Thymus (tissue), 11 donors: ENCODE measurements at regions not wholly inside any gene's neighbourhood (a gene's known extent, or its start where the extent isn't known, plus 50 kb on each side); places are given as distances from the start of the nearest gene placed in this dataset.
A peak's percentile ranks its signal among the peaks of the same experiment; 100 is the strongest.

Experiments
- DNase-seq, 9 donors: peaks; one replicate each; pipeline ENCODE4 v3.0.0-alpha.2; 2013; ENCODE audit warnings: low spot score in 9 of 9, low read depth in 6 of 9, missing footprints in 1 of 9
- H3K27ac ChIP-seq, 2 donors: one replicate each; pipeline ENCODE4 v1.5.1; 2013; ENCODE audit warnings: control low read depth in 1 of 2, low read depth in 1 of 2, low read length in 1 of 2, mild to moderate bottlenecking in 1 of 2, moderate library complexity in 1 of 2
- H3K27me3 ChIP-seq, 2 donors: one replicate each; pipeline ENCODE4 v1.5.1; 2013; ENCODE audit warnings: low read length in 1 of 2; ENCODE audit not compliant: control insufficient read depth in 2 of 2, insufficient read depth in 1 of 2
- H3K36me3 ChIP-seq, 2 donors: one replicate each; pipeline ENCODE4 v1.5.1; 2013; ENCODE audit warnings: low read length in 1 of 2, mild to moderate bottlenecking in 1 of 2, moderate library complexity in 1 of 2; ENCODE audit not compliant: control insufficient read depth in 2 of 2, insufficient read depth in 2 of 2
- H3K4me1 ChIP-seq, 2 donors: one replicate each; pipeline ENCODE4 v1.5.1; 2013; ENCODE audit warnings: low read length in 2 of 2; ENCODE audit not compliant: control insufficient read depth in 2 of 2, insufficient read depth in 2 of 2
- H3K4me3 ChIP-seq, 2 donors: one replicate each; pipeline ENCODE4 v1.5.1; 2013; ENCODE audit warnings: low read length in 2 of 2, control low read depth in 1 of 2, mild to moderate bottlenecking in 1 of 2
- H3K9me3 ChIP-seq, 2 donors: one replicate each; pipeline ENCODE4 v1.5.1; 2013; ENCODE audit warnings: low read length in 1 of 2, mild to moderate bottlenecking in 1 of 2; ENCODE audit not compliant: control insufficient read depth in 2 of 2, insufficient read depth in 1 of 2
- WGBS: extraction: QIAGEN DNeasy Blood & Tissue Kit; methylation state at CpG from one replicate; pipeline ENCODE4 v1.1.7; 2013; 5-methylcytosine and 5-hydroxymethylcytosine counted together
- donor health status: healthy.

DNA sequence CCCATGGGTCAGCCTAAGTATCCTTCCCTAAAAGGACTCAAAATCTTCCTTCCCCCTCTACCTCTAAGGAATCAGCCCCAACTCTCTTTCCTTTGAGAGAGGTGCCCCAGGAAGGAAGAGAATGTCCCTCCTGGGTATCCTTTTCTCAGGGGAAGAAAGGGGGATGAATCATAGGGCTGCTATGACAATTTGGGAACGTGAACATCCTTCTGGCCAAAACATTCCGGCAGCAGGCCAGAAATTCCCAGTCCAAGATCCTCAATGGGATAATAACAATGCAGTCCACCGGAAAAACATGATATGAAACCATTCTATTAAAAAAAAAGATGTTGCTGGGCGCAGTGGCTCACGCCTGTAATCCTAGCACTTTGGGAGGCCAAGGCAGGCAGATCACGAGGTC is 50.8 kb upstream of the CACNA2D3 start:
- 95% methylated on average over 6 of the region's 6 CpGs for WGBS
- peaks cover 0 to 2% of the 10 kb centered on the region in 2 donors for H3K4me1 ChIP-seq

DNA sequence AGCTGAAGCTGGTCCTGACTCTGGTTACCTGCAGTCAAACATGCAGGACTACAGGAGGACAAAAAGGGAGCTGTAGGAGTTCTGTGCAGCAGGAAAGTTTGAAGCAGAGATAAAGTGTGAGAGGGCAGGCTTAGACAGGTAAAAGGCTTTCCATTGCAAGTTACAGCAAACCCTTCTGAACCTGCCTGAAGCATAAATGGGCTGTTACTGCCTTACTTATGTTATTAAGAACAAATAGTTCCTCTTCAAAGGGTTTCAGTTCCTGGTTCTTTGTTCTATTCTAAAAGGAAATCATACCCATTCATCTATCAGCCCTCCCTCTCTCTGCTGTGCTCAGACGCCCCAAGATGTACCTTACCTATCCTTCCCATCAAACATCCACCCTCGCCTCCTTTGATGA is 52.4 kb upstream of the CACNA2D3 start:
- H3K4me1 ChIP-seq: peaks cover 0 to 2% of the 10 kb centered on the region in 2 donors

More for the DNA sequence above, 50.8 kb upstream of the CACNA2D3 start:
- Histone ChIP-seq H3K27me3 (no peaks in the 10 kb centered on the region), H3K9me3 (peaks cover 4 to 7% of the 10 kb centered on the region in 2 donors), H3K4me3 (no peak overlapping the region), H3K27ac (no peak overlapping the region), H3K36me3 (no peaks in the 10 kb centered on the region)
- no peak for DNase-seq

DNA sequence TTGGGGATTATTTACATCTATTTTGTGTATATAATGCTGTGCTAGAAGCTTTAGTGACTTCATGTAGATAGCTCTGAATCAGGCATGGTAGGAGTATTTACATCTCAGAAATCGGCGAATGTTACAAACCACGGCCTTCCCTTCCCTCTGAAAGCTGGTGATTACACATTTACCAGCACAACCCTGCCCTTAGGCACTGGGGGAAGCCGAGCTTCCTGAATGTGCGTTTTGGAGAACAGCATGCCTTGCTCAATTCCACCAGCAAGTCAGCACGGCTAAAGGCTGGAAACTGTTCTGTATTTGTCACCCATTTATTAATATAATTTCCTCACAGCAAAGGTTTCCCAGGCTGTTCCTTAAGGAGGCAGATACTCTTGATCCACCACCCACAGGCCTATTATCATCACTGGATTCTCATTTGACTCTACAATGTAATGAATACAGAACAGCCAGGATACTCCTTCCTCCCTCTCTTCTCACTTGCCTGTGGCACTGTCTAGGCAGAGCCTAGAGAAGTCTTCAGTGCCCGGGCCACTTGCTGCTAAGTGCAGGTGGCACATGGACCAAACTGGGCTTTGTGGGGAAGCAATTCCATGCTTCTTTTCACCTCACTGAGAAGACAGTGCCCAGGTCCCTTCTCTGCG is 55.2 kb upstream of the CACNA2D3 start:
- no peak for DNase-seq
- H3K4me3 ChIP-seq: no peak overlapping the region
- no peak overlapping the region for H3K27ac ChIP-seq
- H3K4me1 ChIP-seq: peaks cover 0 to 2% of the 10 kb centered on the region in 2 donors
- no peaks in the 10 kb centered on the region for H3K27me3 ChIP-seq
- WGBS: 44% methylated on average over 8 of the region's 8 CpGs
- no peaks in the 10 kb centered on the region for H3K36me3 ChIP-seq
- H3K9me3 ChIP-seq: peaks cover 4 to 7% of the 10 kb centered on the region in 2 donors

More for the DNA sequence above, 52.4 kb upstream of the CACNA2D3 start:
- no peak for DNase-seq
- Histone ChIP-seq H3K27ac (no peak overlapping the region), H3K9me3 (peaks cover 4 to 7% of the 10 kb centered on the region in 2 donors), H3K27me3 (no peaks in the 10 kb centered on the region), H3K36me3 (no peaks in the 10 kb centered on the region), H3K4me3 (no peak overlapping the region)
- WGBS: 91% methylated on average over 2 of the region's 2 CpGs

DNA sequence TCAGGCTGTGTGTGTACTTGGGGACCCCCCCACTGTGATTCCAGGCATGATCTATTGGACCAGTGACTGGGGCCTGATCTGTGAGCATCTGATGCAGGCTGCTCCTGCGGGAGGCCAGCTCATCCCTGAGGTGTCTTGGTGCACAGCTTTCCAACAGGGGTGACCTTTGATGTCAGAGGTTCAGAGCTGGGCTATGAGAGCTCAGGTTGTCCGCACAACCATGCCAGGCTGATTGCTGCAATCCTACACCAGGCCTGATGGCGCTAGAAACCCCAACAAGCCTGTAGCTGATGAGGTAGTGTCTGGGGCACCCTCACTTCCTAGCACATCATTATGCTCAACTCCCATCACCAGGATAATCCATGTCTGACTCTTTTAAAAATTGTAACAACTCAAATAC is 56.1 kb upstream of the CACNA2D3 start:
- Histone ChIP-seq H3K4me3 (no peak overlapping the region), H3K27me3 (no peaks in the 10 kb centered on the region), H3K4me1 (peaks cover 0 to 2% of the 10 kb centered on the region in 2 donors), H3K27ac (no peak overlapping the region), H3K36me3 (no peaks in the 10 kb centered on the region), H3K9me3 (peaks cover 4 to 7% of the 10 kb centered on the region in 2 donors)
- 92% methylated on average over 3 of the region's 3 CpGs for WGBS
- DNase-seq: no peak

DNA sequence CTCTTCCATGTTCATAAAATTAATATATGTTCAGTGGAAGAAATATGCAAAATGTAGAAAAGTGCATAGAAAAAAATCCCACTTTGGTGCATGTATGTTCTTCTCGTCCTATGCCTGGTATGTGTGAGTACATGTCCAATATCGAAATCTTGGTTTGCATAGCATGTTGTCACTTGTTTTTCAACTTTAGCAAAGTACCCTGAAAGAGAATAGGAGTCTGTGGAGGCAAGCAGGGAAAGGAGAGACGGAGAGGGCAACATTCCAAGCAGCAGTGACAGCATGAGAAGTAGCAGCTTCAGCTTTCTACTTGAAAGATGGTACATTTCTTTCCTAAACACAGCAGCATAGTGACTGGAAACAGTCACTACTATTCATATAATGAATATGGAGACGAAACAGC is 56.8 kb upstream of the CACNA2D3 start:
- H3K27ac ChIP-seq: peak overlapping the region in 1 of 2 donors; percentile 50

DNA sequence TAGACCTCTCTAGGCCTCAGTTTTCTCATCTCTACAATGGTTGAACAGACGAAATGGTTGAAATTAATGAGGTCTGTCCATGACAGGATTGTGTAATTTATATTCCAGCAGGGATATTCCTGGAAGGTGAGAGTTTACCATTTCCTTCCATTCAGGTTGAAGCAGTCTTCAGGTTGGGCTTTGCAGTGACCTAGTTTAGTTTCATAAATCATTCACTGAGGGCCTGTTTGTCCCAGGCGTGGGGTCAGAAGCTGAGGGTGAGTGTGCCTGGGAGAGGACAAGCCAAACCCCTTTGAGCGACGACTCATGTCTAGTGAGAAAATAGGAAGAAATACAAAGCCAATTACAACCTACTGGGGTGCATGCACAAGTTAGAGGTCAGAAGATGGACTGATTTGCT is 57.2 kb upstream of the CACNA2D3 start:
- 86% methylated on average over 4 of the region's 4 CpGs for WGBS
- H3K4me1 ChIP-seq: peaks cover 0 to 2% of the 10 kb centered on the region in 2 donors
- no peak overlapping the region for H3K4me3 ChIP-seq
- peak overlapping the region in 1 of 2 donors; percentile 50 for H3K27ac ChIP-seq
- H3K9me3 ChIP-seq: peaks cover 0 to under 1% of the 10 kb centered on the region in 2 donors
- H3K27me3 ChIP-seq: no peaks in the 10 kb centered on the region
- no peak for DNase-seq
- no peaks in the 10 kb centered on the region for H3K36me3 ChIP-seq

More for the DNA sequence above, 56.8 kb upstream of the CACNA2D3 start:
- Histone ChIP-seq H3K27me3 (no peaks in the 10 kb centered on the region), H3K36me3 (no peaks in the 10 kb centered on the region), H3K9me3 (peaks cover 2 to 5% of the 10 kb centered on the region in 2 donors), H3K4me1 (peaks cover 0 to 2% of the 10 kb centered on the region in 2 donors), H3K4me3 (no peak overlapping the region)
- peak in 4 of 9 donors; percentile 2 to 11 (median 2) for DNase-seq
- WGBS: 70% methylated on average over 4 of the region's 4 CpGs

DNA sequence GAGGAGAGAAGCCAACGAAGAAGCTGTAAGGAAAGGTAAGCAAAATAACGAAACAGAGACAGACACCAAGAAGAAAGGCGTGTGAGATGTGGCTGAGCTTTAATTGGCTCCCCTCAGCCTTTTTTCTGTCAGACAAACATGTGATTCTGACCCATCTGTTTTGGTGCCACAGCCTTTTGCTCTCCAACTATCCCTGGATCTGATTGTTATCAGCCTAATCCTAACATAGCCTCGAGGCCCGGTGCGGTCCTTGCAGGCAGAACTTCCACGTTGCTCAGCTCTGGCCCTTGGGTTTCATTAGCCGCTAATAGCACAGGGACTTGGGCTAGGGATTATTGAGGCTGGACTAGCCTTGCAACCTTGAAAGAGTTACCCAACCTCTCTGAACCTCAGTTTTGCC is 57.9 kb upstream of the CACNA2D3 start:
- Histone ChIP-seq H3K4me3 (no peak overlapping the region), H3K27ac (no peak overlapping the region), H3K9me3 (no peaks in the 10 kb centered on the region), H3K4me1 (no peaks in the 10 kb centered on the region), H3K27me3 (no peaks in the 10 kb centered on the region), H3K36me3 (no peaks in the 10 kb centered on the region)
- 85% methylated on average over 8 of the region's 8 CpGs for WGBS
- no peak for DNase-seq

DNA sequence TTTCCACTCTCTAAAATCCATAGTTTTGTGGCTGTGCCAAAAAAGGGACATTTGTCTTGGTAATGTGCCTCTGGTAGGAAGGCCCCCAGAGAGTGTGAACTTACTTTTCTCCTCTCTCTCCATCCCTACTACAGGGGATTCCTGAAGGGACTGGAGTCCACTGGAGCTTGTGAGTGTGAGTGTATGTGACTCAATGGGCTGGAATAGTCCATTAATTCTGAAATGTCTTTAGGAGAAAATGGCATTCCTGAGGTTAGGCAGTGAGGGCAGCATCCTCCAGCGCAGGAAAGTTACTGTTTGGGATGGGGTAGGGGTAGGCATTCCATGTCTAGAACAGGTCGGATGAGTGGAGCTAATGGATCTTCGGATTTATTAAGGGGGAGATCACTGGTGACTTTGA is 59.8 kb upstream of the CACNA2D3 start:
- H3K4me3 ChIP-seq: no peak overlapping the region
- H3K9me3 ChIP-seq: no peaks in the 10 kb centered on the region
- no peak overlapping the region for H3K27ac ChIP-seq
- WGBS: 93% methylated on average over 3 of the region's 3 CpGs
- no peaks in the 10 kb centered on the region for H3K36me3 ChIP-seq
- DNase-seq: no peak
- no peaks in the 10 kb centered on the region for H3K27me3 ChIP-seq
- H3K4me1 ChIP-seq: no peaks in the 10 kb centered on the region

DNA sequence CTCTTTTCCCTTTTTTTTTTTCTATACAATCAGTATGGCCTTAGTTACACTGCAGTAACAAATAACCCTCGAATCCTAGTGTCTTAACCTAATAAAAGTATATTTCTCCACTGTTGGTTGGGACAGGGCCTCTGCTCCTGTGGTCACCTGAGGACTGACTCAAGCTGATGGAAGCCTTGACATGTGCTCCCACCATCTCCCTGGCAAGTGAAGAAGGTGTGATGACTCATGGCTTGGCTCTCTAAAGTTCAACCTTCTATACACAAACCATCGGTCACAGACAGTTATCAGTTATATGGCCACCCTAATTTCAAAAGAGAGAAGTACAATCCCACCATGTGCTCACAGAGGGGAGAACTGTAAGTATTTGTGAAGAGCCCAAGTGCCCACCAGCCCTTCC is 65.8 kb upstream of the CACNA2D3 start:
- Histone ChIP-seq H3K36me3 (no peaks in the 10 kb centered on the region), H3K4me1 (no peaks in the 10 kb centered on the region), H3K9me3 (no peaks in the 10 kb centered on the region), H3K27ac (no peak overlapping the region), H3K27me3 (no peaks in the 10 kb centered on the region), H3K4me3 (no peak overlapping the region)
- WGBS: 90% methylated on average over 2 of the region's 2 CpGs
- DNase-seq: no peak
